ENCODE measurements at regions not wholly inside any gene's neighbourhood (a gene's known extent, or its start where the extent isn't known, plus 50 kb on each side); places are given as distances from the start of the nearest gene placed in this dataset.

DNA sequence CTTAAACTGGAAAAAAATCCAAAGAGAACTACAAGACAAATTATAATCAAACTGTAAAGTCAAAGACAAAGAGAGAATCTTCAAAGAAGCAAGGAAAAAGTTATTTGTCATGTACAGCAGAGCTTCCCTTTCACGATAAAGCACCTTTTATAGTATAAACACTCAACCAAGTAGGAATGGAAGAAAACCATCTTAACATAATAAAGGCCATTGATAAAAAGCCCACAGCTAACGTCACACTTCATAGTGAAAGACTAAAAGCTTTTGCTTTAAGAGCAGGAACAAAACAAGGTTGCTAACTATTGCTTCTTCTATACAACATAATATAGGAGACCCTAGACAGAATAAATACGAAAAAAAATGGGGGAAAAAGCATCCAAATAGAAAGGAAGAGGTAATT is 595.7 kb upstream of the POU3F4 start:
- no peaks in the 10 kb centered on the region for H3K4me1 Mint-ChIP-seq (ENCODE audit: unreplicated experiment)
- no peaks in the 10 kb centered on the region for H3K36me3 Mint-ChIP-seq
- no peak for DNase-seq (ENCODE audit: extremely low spot score, unreplicated experiment)
- no peak overlapping the region for H3K4me3 Mint-ChIP-seq
- no peak overlapping the region for H3K27ac Mint-ChIP-seq
- no peaks in the 10 kb centered on the region for H3K9me3 Mint-ChIP-seq
- no peaks in the 10 kb centered on the region for H3K27me3 Mint-ChIP-seq
- TF ChIP-seq, protein P1, sequence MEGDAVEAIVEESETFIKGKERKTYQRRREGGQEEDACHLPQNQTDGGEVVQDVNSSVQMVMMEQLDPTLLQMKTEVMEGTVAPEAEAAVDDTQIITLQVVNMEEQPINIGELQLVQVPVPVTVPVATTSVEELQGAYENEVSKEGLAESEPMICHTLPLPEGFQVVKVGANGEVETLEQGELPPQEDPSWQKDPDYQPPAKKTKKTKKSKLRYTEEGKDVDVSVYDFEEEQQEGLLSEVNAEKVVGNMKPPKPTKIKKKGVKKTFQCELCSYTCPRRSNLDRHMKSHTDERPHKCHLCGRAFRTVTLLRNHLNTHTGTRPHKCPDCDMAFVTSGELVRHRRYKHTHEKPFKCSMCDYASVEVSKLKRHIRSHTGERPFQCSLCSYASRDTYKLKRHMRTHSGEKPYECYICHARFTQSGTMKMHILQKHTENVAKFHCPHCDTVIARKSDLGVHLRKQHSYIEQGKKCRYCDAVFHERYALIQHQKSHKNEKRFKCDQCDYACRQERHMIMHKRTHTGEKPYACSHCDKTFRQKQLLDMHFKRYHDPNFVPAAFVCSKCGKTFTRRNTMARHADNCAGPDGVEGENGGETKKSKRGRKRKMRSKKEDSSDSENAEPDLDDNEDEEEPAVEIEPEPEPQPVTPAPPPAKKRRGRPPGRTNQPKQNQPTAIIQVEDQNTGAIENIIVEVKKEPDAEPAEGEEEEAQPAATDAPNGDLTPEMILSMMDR (conservative IDR thresholded peaks at IDR 0.05) = no peak

GRCh38 chrX:82934980-82935379 is 573.1 kb upstream of the POU3F4 start:
- H3K36me3 Mint-ChIP-seq = no peaks in the 10 kb centered on the region
- no peak overlapping the region for H3K4me3 Mint-ChIP-seq
- no peak overlapping the region for H3K27ac Mint-ChIP-seq
- H3K9me3 Mint-ChIP-seq = no peaks in the 10 kb centered on the region
- no peaks in the 10 kb centered on the region for H3K4me1 Mint-ChIP-seq (ENCODE audit: unreplicated experiment)
- no peak for DNase-seq (ENCODE audit: extremely low spot score, unreplicated experiment)
- TF ChIP-seq, protein P1 (conservative IDR thresholded peaks at IDR 0.05) = no peak
- no peaks in the 10 kb centered on the region for H3K27me3 Mint-ChIP-seq

- no peaks in the 10 kb centered on the region for H3K4me1 Mint-ChIP-seq (ENCODE audit: unreplicated experiment)
- H3K4me3 Mint-ChIP-seq = no peak overlapping the region
- no peak for DNase-seq (ENCODE audit: extremely low spot score, unreplicated experiment)
- H3K27me3 Mint-ChIP-seq = no peaks in the 10 kb centered on the region
- H3K9me3 Mint-ChIP-seq = no peaks in the 10 kb centered on the region
- H3K36me3 Mint-ChIP-seq = no peaks in the 10 kb centered on the region
- TF ChIP-seq, protein P1 (conservative IDR thresholded peaks at IDR 0.05) = no peak
- H3K27ac Mint-ChIP-seq = no peak overlapping the region
Measured at GRCh38 chrX:82945332-82945731, 562.8 kb upstream of the POU3F4 start.

DNA sequence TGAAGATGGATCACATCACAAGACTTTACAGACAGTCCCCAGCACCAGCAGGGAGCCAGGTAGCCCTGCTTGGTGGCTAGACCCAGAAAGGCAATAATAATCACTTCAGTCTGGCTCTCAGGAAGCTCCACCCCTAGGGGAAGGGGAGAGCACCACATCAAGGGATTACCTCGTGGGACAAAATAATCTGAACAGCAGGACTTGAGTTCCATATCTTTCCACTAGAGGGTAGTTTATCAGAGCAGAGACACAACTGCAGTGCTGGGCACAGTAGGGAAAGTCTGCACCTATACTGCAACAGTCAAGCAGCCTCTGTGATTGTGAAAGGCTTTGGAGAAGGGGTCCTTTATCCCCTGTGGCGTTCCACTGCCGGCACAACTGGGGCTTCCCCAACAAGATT is 547.0 kb upstream of the POU3F4 start:
- no peaks in the 10 kb centered on the region for H3K27me3 Mint-ChIP-seq
- H3K9me3 Mint-ChIP-seq = no peaks in the 10 kb centered on the region
- no peaks in the 10 kb centered on the region for H3K36me3 Mint-ChIP-seq
- no peak overlapping the region for H3K4me3 Mint-ChIP-seq
- no peak overlapping the region for H3K27ac Mint-ChIP-seq
- no peaks in the 10 kb centered on the region for H3K4me1 Mint-ChIP-seq (ENCODE audit: unreplicated experiment)
- TF ChIP-seq, protein P1 (conservative IDR thresholded peaks at IDR 0.05) = no peak
- no peak for DNase-seq (ENCODE audit: extremely low spot score, unreplicated experiment)

GRCh38 chrX:82973646-82974045 is 534.4 kb upstream of the POU3F4 start:
- Mint-ChIP-seq H3K9me3 (no peaks in the 10 kb centered on the region), H3K27ac (no peak overlapping the region), H3K4me3 (no peak overlapping the region), H3K27me3 (no peaks in the 10 kb centered on the region), H3K36me3 (no peaks in the 10 kb centered on the region), H3K4me1 (ENCODE audit: unreplicated experiment) (no peaks in the 10 kb centered on the region)
- TF ChIP-seq, protein P1 (conservative IDR thresholded peaks at IDR 0.05) = no peak
- DNase-seq (ENCODE audit: extremely low spot score, unreplicated experiment) = no peak

GRCh38 chrX:82998163-82998562 is 509.9 kb upstream of the POU3F4 start:
- Mint-ChIP-seq H3K9me3 (no peaks in the 10 kb centered on the region), H3K4me1 (ENCODE audit: unreplicated experiment) (no peaks in the 10 kb centered on the region), H3K27me3 (no peaks in the 10 kb centered on the region), H3K4me3 (no peak overlapping the region), H3K36me3 (no peaks in the 10 kb centered on the region), H3K27ac (no peak overlapping the region)
- TF ChIP-seq, protein P1 (conservative IDR thresholded peaks at IDR 0.05) = no peak
- no peak for DNase-seq (ENCODE audit: extremely low spot score, unreplicated experiment)

All from type B pancreatic cell (in vitro differentiated cells).